WTC11 (cell line): ENCODE measurements at regions not wholly inside any gene's neighbourhood (a gene's known extent, or its start where the extent isn't known, plus 50 kb on each side); places are given as distances from the start of the nearest gene placed in this dataset.

Experiments used
- CBFB ChIP-seq: sonication (generic); formaldehyde crosslinking; IDR thresholded peaks from 2 replicates; pipeline ENCODE4 v1.8.1; 2022; ENCODE audit warnings: mild to moderate bottlenecking, low read depth, missing genetic modification reagents
- CTCF ChIP-seq: fragments of 200-600 bp; IDR thresholded peaks from 2 replicates; pipeline ENCODE4 v1.8.0; 2022; ENCODE audit warnings: antibody characterized with exemption
- MXD4 ChIP-seq: fragments of 250-450 bp; sonication (Bioruptor Pico); IDR thresholded peaks from 2 replicates; pipeline ENCODE4 v1.8.0; 2021; ENCODE audit warnings: mild to moderate bottlenecking, moderate library complexity, borderline replicate concordance
- NFYB ChIP-seq: sonication (generic); formaldehyde crosslinking; conservative IDR thresholded peaks from 2 replicates; pipeline ENCODE4 v1.8.0; 2022; ENCODE audit warnings: low read depth, missing genetic modification reagents
- ZBTB43 ChIP-seq: sonication (generic); formaldehyde crosslinking; IDR thresholded peaks from 2 replicates; pipeline ENCODE4 v1.8.1; 2023; ENCODE audit warnings: mild to moderate bottlenecking, missing genetic modification reagents
- TF ChIP-seq, protein P1 (sequence below): sonication (generic); formaldehyde crosslinking; IDR thresholded peaks from 2 replicates; pipeline ENCODE4 v1.8.0; 2023; ENCODE audit warnings: missing genetic modification reagents, mild to moderate bottlenecking, borderline replicate concordance

- TF ChIP-seq, protein P1, sequence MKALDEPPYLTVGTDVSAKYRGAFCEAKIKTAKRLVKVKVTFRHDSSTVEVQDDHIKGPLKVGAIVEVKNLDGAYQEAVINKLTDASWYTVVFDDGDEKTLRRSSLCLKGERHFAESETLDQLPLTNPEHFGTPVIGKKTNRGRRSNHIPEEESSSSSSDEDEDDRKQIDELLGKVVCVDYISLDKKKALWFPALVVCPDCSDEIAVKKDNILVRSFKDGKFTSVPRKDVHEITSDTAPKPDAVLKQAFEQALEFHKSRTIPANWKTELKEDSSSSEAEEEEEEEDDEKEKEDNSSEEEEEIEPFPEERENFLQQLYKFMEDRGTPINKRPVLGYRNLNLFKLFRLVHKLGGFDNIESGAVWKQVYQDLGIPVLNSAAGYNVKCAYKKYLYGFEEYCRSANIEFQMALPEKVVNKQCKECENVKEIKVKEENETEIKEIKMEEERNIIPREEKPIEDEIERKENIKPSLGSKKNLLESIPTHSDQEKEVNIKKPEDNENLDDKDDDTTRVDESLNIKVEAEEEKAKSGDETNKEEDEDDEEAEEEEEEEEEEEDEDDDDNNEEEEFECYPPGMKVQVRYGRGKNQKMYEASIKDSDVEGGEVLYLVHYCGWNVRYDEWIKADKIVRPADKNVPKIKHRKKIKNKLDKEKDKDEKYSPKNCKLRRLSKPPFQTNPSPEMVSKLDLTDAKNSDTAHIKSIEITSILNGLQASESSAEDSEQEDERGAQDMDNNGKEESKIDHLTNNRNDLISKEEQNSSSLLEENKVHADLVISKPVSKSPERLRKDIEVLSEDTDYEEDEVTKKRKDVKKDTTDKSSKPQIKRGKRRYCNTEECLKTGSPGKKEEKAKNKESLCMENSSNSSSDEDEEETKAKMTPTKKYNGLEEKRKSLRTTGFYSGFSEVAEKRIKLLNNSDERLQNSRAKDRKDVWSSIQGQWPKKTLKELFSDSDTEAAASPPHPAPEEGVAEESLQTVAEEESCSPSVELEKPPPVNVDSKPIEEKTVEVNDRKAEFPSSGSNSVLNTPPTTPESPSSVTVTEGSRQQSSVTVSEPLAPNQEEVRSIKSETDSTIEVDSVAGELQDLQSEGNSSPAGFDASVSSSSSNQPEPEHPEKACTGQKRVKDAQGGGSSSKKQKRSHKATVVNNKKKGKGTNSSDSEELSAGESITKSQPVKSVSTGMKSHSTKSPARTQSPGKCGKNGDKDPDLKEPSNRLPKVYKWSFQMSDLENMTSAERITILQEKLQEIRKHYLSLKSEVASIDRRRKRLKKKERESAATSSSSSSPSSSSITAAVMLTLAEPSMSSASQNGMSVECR, result no peak
- TF ChIP-seq NFYB (CRISPR knock-in tag) (no peak), ZBTB43 (CRISPR knock-in tag) (no peak), CTCF (no peak), CBFB (CRISPR knock-in tag) (no peak), MXD4 (CRISPR knock-in tag) (no peak)
Observed at GRCh38 chr16:73503093-73503492, 455.2 kb upstream of the ZFHX3 start.
